HG02870 (cell line): ENCODE measurements at regions not wholly inside any gene's neighbourhood (a gene's known extent, or its start where the extent isn't known, plus 50 kb on each side); places are given as distances from the start of the nearest gene placed in this dataset.
"Not testable (repeated sequence)": the region's sequence is repeated elsewhere in the genome, so short reads cannot be mapped to it uniquely, and the experiment has no call there.

Experiments used
- ATAC-seq: cut with Tn5 transposase; IDR thresholded peaks from one replicate; pipeline ENCODE4 v1.9.1; 2021; ENCODE audit warnings: mild to moderate bottlenecking, moderate library complexity; ENCODE audit not compliant: unreplicated experiment

GRCh38 chr1:187936667-187937066, 1107.9 kb downstream of the PLA2G4A start:
- ATAC-seq: no peak

DNA sequence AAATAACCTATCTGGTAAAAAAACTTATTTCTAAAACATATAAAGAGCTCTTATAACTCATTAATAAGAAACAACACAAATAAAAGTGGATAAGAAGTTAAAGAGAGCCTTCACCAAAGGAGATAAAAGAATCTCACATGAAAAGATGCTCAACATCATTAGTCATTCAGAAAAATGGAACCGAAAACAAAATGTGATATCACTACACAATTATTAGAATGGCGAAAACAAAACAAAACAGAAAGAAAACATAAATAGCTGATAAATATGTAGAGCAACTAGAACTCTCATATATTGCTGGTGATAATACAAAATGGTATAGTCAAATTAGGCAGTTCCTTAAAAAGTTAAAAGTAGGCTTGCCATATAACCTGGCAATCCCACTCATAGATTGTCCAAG, 1109.3 kb downstream of the PLA2G4A start:
- ATAC-seq: no peak

DNA sequence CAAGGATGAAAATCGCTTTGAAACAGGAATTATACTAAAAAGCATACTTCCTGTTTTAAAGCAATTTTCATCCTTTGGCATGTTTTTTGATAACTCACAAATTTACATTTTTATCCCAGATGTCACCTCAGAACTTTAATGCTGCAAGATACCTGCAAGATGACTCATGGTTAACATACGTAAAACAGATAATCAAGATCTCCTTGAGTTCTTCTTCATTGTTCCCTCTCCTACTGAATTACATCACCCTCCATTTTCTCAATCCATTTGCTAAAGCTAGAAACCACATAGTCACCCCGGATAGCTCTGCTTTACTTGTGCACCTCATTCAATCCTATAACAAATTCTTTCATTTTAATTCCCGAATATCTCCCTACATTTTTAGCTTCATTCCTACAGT, 1114.2 kb downstream of the PLA2G4A start:
- no peak for ATAC-seq

- ATAC-seq: no peak
Observed at GRCh38 chr1:187943606-187944403, 1115.1 kb downstream of the PLA2G4A start.

DNA sequence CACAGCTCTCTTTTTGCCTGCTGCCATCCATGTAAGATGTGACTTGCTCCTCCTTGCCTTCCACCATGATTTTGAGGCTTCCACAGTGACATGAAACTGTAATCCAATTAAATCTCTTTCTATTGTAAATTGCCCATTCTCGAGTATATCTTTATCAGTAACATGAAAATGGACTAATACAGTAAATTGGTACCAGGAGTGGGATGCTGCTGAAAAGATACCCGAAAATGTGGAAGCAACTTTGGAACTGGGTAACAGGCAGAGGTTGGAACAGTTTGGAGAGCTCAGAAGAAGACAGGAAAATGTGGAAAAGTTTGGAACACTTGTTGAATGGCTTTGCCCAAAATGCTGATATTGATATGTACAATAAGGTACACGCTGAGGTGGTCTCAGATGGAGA, 1117.9 kb downstream of the PLA2G4A start:
- not testable (repeated sequence) for ATAC-seq

GRCh38 chr1:187947359-187947758, 1118.6 kb downstream of the PLA2G4A start:
- no peak for ATAC-seq

- no peak for ATAC-seq
Observed at GRCh38 chr1:187948170-187948794, 1119.5 kb downstream of the PLA2G4A start.

DNA sequence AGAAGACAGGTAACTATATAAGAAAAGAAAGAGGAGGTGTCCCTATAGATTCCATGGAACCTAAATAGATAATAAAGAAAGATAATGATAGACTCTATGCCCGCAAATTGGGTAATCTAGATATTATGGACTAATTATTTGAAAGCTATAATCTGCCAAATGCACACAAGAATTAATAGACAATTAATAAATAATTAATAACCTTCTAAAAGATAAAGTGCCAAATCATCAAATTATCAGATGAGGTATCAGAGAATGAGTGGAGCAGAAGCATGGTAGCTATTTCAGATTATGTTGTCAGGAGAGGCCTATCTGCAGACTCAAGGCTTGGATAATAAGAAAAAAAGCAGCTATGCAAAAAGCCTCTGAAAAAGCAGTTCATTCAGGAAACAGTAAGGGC, 1120.8 kb downstream of the PLA2G4A start:
- ATAC-seq: no peak

DNA sequence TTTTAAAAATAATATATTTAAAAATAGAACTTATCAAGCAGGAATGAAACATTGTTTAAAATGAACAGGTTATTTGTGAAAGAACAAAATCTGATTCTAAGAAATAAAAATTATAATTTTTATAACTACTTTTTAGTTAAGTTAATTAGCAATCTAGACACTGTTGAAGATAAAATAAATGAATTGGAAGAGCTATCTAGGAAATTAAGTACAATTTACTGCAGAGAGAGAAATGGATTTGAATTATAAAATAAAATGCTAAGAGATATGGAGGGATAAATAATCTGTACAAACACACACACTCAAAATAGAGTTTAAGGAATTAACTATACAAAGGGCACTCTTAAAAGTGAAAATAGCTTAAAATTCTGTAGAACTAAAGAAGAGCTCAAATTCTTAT, 1123.1 kb downstream of the PLA2G4A start:
- no peak for ATAC-seq

DNA sequence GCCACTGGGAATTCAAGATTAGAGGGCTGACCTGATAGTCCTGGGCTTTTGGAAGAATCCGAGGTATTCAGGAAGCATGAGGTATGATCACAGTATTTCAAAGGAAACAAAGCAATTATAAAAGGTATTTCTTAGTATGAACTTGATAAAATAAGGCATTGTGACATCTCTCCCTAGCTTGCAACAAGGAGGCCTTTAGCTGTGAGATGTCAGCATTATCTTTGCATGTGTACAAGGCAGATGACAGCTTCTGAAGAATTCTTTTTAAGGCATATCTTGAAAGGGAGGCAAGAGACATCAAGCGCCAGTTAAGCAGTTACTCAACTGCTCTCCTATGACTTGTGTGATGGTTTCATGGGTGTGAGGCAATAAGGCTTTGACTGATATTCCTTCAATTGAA, 1123.7 kb downstream of the PLA2G4A start:
- no peak for ATAC-seq

DNA sequence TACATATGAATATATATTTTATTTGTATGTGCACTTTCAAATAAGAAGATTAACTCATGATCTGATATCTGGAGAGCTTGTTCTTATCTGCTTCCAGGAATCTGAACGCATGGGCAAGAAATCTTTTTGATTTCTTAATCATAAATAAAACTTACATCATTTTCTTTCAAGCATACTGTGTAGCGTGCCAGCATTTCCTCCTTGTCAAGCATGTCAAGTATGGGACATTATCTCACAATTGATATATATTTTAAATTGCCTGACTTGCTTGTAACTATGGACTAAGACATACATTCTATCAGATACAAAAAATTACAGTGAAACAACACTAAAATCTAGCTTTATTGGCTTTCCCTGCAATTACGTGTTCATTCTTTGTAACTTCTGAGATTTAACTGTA, 1128.2 kb downstream of the PLA2G4A start:
- no peak for ATAC-seq

DNA sequence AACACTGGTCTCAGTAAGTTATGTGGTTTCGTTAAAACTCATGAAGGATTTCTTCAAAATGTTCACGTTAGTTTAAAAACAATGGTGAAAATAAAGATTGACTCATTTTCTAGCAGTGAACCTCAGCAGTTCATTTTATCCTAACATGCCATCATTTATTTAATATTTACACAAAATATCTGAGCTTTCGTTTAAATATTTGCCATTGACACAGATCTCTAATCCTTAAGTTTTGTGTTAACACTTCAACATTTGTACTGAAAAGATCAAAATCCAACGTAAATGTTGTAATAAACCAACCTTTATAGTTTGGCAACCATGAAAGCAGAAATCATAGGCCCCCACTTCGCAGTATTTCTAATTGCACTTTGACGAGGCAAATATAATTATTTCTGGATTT, 1129.5 kb downstream of the PLA2G4A start:
- no peak for ATAC-seq

- no peak for ATAC-seq
Observed at GRCh38 chr1:187959062-187959461, 1130.3 kb downstream of the PLA2G4A start.

DNA sequence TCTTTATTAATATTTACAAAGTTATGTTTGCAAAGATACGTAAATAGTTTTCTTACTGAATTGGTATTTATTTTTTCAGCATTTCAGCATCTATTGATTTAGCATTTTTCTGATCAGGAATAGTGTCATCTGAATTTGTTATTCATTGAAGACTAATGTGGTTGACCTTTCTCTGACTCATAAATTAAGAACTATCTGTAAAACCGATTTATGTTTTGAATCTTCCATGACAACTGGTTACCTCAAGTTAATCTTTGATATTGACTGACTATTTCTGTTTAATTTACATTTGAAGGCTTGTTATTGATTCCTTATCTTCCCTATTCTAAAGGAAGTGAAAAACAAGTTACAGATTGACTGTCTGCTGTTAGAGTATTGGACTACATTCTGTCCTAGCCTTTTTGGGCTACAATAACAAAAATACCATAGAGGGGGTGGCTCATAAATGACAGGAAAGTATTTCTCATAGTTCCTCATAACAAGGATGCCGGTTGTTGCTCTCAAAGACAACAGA, 1131.4 kb downstream of the PLA2G4A start:
- ATAC-seq: no peak

DNA sequence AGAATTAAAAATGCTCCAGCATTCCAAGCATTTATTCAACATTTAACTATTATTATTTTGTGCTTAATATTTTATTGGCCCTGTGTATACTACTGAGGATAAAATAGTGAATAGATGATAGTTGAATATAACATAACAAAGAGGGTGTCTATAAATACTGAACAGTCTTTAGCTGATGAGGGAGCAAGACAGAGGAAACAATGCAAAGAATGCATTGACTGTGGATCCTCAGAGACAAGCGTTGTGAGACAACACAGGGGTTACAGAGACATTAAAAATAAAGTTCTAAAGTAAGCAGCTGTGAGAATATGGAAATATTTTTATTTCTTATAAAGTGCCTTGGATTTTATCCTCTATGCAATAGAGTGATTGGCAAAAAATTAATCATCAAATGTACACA, 1133.1 kb downstream of the PLA2G4A start:
- no peak for ATAC-seq

- no peak for ATAC-seq
Observed at GRCh38 chr1:187971851-187972250, 1143.1 kb downstream of the PLA2G4A start.

GRCh38 chr1:187977298-187977697, 1148.5 kb downstream of the PLA2G4A start:
- ATAC-seq: no peak

DNA sequence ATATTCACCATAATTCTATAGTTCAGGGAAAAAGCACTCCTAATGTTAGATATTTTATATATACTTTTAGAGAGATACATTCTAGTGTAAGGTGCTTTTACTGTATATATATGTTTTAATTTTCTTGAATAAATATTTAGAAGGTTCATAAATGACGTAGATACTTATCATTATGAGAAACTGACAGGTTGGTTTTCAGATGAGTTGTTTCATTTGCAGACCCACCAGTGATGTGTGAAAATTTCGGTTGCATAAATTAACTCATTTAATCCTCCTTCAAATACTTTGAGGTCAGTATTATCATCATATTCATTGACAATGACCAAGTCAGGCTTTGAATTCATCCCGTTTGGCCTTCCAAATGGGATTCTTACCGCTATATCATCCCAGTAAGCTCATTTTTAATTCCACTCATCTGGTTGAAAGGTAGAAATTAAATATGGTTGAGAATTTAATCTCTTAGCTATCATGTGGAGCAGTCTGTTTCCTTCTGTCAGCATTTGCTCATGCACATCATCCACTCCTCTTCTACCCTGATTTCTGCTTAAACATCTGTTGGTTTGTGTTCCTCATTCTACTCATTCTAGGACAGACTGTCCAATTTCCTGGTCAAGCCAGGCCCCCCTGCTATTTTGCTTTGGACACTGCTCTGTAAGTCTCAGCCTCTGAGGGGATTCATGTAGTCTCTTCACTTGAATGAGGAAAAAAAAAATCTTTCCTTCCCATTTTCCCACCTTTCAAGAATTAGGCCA, 1156.6 kb downstream of the PLA2G4A start:
- ATAC-seq: no peak

DNA sequence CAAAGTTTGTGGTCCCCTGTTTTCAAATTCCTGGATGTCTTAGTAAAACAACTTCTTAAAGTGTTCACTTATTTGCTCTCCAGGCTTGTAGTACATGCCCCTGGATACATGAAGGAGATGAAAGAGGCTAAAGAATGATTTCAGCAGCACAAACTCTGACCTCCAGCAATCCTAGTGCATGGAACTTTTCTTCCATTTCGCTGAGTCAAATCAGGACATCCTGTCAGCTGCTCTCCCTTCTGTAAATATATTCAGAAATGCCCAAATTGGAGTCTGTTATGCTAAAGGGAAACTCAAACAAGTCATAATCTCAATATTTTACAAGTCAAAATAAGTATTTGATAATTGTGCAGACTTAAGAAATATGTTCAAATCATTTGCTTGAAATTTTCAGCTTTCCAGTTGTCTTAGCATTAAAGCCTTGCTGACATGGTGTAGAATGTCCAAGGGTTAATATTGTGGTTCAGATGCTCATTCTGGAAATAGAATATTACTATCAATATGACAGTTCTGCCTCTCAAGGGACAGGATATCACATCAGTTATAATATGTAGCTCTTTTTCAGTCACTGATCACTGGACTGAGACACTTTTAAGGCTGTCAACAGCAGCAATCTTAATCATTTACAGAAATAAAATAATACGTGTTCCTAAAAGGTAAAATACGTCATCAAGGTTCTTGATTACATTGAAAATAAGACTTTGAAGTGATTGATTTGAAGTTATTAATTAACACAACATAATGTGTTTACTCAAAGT, 1157.3 kb downstream of the PLA2G4A start:
- ATAC-seq: peak; percentile 54

DNA sequence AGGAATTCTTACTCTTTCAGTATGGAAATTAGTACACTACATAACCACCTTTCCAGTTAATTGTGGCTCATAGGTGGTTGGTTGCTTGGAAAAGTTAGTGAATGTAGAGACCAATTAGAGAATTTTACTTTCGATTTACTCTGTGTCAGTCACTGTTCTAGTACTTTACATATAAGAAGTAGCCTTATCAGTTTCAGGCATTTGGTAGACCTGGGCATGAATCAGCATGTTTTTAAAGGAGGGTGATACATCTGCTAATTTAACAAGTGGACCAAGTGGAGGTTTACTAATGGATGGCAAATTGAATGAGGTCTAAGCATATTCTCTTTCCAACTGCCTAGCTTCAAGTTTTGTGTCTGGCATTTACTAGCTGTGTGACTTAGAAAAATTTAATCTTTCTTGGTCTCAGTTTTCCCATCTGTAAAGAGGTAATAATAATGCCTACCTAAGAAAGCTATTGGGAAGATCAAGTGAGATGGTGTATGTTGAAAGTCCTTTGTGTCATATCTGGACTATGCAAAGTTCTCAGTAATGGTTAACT, 1158.6 kb downstream of the PLA2G4A start:
- ATAC-seq: no peak

- ATAC-seq: no peak
Observed at GRCh38 chr1:187991944-187992343, 1163.2 kb downstream of the PLA2G4A start.
